ENCODE measurements at regions not wholly inside any gene's neighbourhood (a gene's known extent, or its start where the extent isn't known, plus 50 kb on each side); places are given as distances from the start of the nearest gene placed in this dataset.

GRCh38 chr3:159189994-159190669 is 388.3 kb downstream of the MFSD1 start:
- TF ChIP-seq, protein P1, sequence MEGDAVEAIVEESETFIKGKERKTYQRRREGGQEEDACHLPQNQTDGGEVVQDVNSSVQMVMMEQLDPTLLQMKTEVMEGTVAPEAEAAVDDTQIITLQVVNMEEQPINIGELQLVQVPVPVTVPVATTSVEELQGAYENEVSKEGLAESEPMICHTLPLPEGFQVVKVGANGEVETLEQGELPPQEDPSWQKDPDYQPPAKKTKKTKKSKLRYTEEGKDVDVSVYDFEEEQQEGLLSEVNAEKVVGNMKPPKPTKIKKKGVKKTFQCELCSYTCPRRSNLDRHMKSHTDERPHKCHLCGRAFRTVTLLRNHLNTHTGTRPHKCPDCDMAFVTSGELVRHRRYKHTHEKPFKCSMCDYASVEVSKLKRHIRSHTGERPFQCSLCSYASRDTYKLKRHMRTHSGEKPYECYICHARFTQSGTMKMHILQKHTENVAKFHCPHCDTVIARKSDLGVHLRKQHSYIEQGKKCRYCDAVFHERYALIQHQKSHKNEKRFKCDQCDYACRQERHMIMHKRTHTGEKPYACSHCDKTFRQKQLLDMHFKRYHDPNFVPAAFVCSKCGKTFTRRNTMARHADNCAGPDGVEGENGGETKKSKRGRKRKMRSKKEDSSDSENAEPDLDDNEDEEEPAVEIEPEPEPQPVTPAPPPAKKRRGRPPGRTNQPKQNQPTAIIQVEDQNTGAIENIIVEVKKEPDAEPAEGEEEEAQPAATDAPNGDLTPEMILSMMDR (tag by site-specific recombination; IDR thresholded peaks at IDR 0.05) = no peak
- TF ChIP-seq YY1 (tag by site-specific recombination; IDR thresholded peaks at IDR 0.05) (no peak), ZNF274 (IDR thresholded peaks at IDR 0.05; ENCODE audit: low read length) (no peak), ZNF274 (tag by site-specific recombination; IDR thresholded peaks at IDR 0.05; ENCODE audit: borderline replicate concordance) (no peak), TCF7L2 (IDR thresholded peaks at IDR 0.05; ENCODE audit: borderline replicate concordance, low read depth, low read length) (no peak), BCL11B (tag by site-specific recombination; IDR thresholded peaks at IDR 0.05; ENCODE audit: low read depth) (no peak), PBX3 (CRISPR knock-in tag; IDR thresholded peaks at IDR 0.05) (no peak), ZNF416 (tag by site-specific recombination; IDR thresholded peaks at IDR 0.05) (no peak), ZNF501 (tag by site-specific recombination; IDR thresholded peaks at IDR 0.05) (no peak), INSM2 (tag by site-specific recombination; IDR thresholded peaks at IDR 0.05) (no peak), HOXA7 (CRISPR knock-in tag; IDR thresholded peaks at IDR 0.05; ENCODE audit: borderline replicate concordance) (no peak), ZBTB11 (tag by site-specific recombination; conservative IDR thresholded peaks at IDR 0.05; ENCODE audit: low read depth) (no peak)

Measured in HEK293 (cell line).